ENCODE measurements at regions not wholly inside any gene's neighbourhood (a gene's known extent, or its start where the extent isn't known, plus 50 kb on each side); places are given as distances from the start of the nearest gene placed in this dataset.

GRCh38 chrX:122914256-122914655 lies 269.8 kb upstream of the GRIA3 start:
- ATAC-seq = no peak
- Mint-ChIP-seq H3K4me1 (ENCODE audit: low read depth) (no peaks in the 10 kb centered on the region), H3K9me3 (no peaks in the 10 kb centered on the region), H3K27ac (no peak overlapping the region), H3K4me3 (no peak overlapping the region), H3K36me3 (ENCODE audit: low read depth) (no peaks in the 10 kb centered on the region), H3K27me3 (no peaks in the 10 kb centered on the region)
- CTCF ChIA-PET = no interaction called here
- intact Hi-C loops (cut with micrococcal nuclease) = no loop called here
- POLR2A ChIA-PET = no interaction called here
- TF ChIP-seq CTCF (IDR thresholded peaks at IDR 0.05) = no peak
- DNase-seq = no peak

GRCh38 chrX:122934131-122934530 lies 249.9 kb upstream of the GRIA3 start:
- DNase-seq (no peak), ATAC-seq (no peak)
- Mint-ChIP-seq H3K36me3 (ENCODE audit: low read depth) (no peaks in the 10 kb centered on the region), H3K27ac (no peak overlapping the region), H3K27me3 (no peaks in the 10 kb centered on the region), H3K9me3 (peaks cover 3% of the 10 kb centered on the region), H3K4me1 (ENCODE audit: low read depth) (no peaks in the 10 kb centered on the region), H3K4me3 (no peak overlapping the region)
- CTCF ChIA-PET = no interaction called here
- intact Hi-C loops (cut with micrococcal nuclease) = no loop called here
- TF ChIP-seq CTCF (IDR thresholded peaks at IDR 0.05) = no peak
- POLR2A ChIA-PET = interaction anchor here (0.6 kb wide), 1 partner anchor 254 kb away, joined by 4 read pairs; no protein-coding TSS in a partner anchor

- no peaks in the 10 kb centered on the region for H3K9me3 Mint-ChIP-seq
- POLR2A ChIA-PET = no interaction called here
- no peaks in the 10 kb centered on the region for H3K36me3 Mint-ChIP-seq (ENCODE audit: low read depth)
- no peak for ATAC-seq
- H3K27ac Mint-ChIP-seq = no peak overlapping the region
- intact Hi-C loops (cut with micrococcal nuclease) = no loop called here
- H3K4me1 Mint-ChIP-seq (ENCODE audit: low read depth) = no peaks in the 10 kb centered on the region
- H3K4me3 Mint-ChIP-seq = no peak overlapping the region
- H3K27me3 Mint-ChIP-seq = no peaks in the 10 kb centered on the region
- CTCF ChIA-PET = no interaction called here
- no peak for DNase-seq
- TF ChIP-seq CTCF (IDR thresholded peaks at IDR 0.05) = no peak
These were observed 243.9 kb upstream of the GRIA3 start for GRCh38 chrX:122940199-122940598.

- Mint-ChIP-seq H3K9me3 (no peaks in the 10 kb centered on the region), H3K4me1 (ENCODE audit: low read depth) (no peaks in the 10 kb centered on the region), H3K36me3 (ENCODE audit: low read depth) (no peaks in the 10 kb centered on the region), H3K4me3 (no peak overlapping the region), H3K27ac (no peak overlapping the region), H3K27me3 (no peaks in the 10 kb centered on the region)
- no peak for ATAC-seq
- CTCF ChIA-PET = no interaction called here
- POLR2A ChIA-PET = no interaction called here
- TF ChIP-seq CTCF (IDR thresholded peaks at IDR 0.05) = no peak
- intact Hi-C loops (cut with micrococcal nuclease) = no loop called here
- DNase-seq = no peak
These were observed 242.3 kb upstream of the GRIA3 start for GRCh38 chrX:122941806-122942205.

- no peak for ATAC-seq
- H3K27ac Mint-ChIP-seq = no peak overlapping the region
- ChIA-PET CTCF (no interaction called here), POLR2A (no interaction called here)
- no peak overlapping the region for H3K4me3 Mint-ChIP-seq
- no peak for DNase-seq
- no peak for TF ChIP-seq CTCF (IDR thresholded peaks at IDR 0.05)
- H3K9me3 Mint-ChIP-seq = no peaks in the 10 kb centered on the region
- intact Hi-C loops (cut with micrococcal nuclease) = no loop called here
- H3K4me1 Mint-ChIP-seq (ENCODE audit: low read depth) = no peaks in the 10 kb centered on the region
- no peaks in the 10 kb centered on the region for H3K36me3 Mint-ChIP-seq (ENCODE audit: low read depth)
- H3K27me3 Mint-ChIP-seq = no peaks in the 10 kb centered on the region
These were observed 240.2 kb upstream of the GRIA3 start for GRCh38 chrX:122943918-122944317.

Measured in activated CD8-positive, alpha-beta T cell treated with anti-CD3 and anti-CD28 coated beads for 36 hours (primary cell).